BE2C (cell line): ENCODE measurements at regions not wholly inside any gene's neighbourhood (a gene's known extent, or its start where the extent isn't known, plus 50 kb on each side); places are given as distances from the start of the nearest gene placed in this dataset.

Experiments used
- DNase-seq: peaks from one replicate; pipeline ENCODE4 v3.0.0-alpha.2; 2020
- H3K27me3 ChIP-seq: fragments of 250-450 bp; sonication (Bioruptor Pico); 2 replicates; pipeline ENCODE4 v1.5.1; 2020; ENCODE audit warnings: mild to moderate bottlenecking
- H3K36me3 ChIP-seq: fragments of 250-450 bp; sonication (Bioruptor Pico); 2 replicates; pipeline ENCODE4 v1.5.1; 2020; ENCODE audit warnings: mild to moderate bottlenecking
- H3K4me1 ChIP-seq: fragments of 250-450 bp; sonication (Bioruptor Pico); 2 replicates; pipeline ENCODE4 v1.5.1; 2020
- H3K4me3 ChIP-seq: 2 replicates; pipeline ENCODE4 v1.5.1; 2011; ENCODE audit warnings: low read depth, low read length
- H3K9me3 ChIP-seq: fragments of 250-450 bp; sonication (Bioruptor Pico); 2 replicates; pipeline ENCODE4 v1.5.1; 2020
- TF ChIP-seq, protein P1 (sequence below): IDR thresholded peaks from 2 replicates; pipeline ENCODE4 v1.5.1; 2012; ENCODE audit warnings: mild to moderate bottlenecking, low read depth, low read length

DNA sequence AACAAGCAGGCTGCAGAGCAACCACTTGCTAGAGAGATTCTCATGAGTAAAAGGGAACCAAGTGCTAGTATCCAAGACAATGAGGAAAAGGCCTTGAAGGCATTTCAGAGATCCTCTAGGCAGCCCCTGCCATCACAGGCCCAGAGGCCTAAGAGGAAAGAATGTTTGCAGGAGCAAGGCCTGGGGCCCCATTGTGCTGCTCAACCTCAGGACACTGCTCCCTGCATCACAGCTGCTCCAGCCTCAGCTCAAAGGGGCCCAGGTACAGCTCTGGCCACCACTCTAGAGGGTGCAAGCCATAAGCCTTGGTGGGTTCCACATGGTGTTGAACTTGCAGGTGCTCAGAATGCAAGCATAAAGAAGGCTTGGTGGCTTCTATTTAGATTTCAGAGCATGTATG, 243.0 kb upstream of the RPL38 start:
- peaks cover 19% of the 10 kb centered on the region for H3K4me1 ChIP-seq
- no peaks in the 10 kb centered on the region; the same call in 1 of the 2 replicates for H3K9me3 ChIP-seq
- H3K36me3 ChIP-seq = no peaks in the 10 kb centered on the region
- no peak overlapping the region for H3K4me3 ChIP-seq
- TF ChIP-seq, protein P1, sequence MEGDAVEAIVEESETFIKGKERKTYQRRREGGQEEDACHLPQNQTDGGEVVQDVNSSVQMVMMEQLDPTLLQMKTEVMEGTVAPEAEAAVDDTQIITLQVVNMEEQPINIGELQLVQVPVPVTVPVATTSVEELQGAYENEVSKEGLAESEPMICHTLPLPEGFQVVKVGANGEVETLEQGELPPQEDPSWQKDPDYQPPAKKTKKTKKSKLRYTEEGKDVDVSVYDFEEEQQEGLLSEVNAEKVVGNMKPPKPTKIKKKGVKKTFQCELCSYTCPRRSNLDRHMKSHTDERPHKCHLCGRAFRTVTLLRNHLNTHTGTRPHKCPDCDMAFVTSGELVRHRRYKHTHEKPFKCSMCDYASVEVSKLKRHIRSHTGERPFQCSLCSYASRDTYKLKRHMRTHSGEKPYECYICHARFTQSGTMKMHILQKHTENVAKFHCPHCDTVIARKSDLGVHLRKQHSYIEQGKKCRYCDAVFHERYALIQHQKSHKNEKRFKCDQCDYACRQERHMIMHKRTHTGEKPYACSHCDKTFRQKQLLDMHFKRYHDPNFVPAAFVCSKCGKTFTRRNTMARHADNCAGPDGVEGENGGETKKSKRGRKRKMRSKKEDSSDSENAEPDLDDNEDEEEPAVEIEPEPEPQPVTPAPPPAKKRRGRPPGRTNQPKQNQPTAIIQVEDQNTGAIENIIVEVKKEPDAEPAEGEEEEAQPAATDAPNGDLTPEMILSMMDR = no peak
- H3K27me3 ChIP-seq = no peaks in the 10 kb centered on the region
- DNase-seq = no peak

DNA sequence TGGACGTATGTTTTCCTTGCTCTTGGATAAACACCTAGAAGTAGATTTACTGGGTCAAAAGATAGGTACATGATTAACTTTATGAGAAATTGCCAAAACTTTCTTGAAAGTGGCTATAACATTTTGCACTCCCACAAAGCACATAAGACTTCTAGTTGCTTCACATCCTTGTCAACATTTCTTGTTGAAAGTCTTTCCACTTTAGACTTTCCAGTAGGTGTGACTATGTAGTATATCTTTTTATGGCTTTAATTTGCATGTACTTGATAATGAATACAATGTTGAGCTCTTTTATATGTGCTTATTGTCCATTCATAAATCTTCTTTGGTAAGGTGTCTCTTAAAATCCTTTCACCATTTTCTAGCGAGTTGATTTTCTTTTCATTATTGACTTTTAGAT, 241.2 kb upstream of the RPL38 start:
- no peak for DNase-seq
- TF ChIP-seq, protein P1 = no peak

DNA sequence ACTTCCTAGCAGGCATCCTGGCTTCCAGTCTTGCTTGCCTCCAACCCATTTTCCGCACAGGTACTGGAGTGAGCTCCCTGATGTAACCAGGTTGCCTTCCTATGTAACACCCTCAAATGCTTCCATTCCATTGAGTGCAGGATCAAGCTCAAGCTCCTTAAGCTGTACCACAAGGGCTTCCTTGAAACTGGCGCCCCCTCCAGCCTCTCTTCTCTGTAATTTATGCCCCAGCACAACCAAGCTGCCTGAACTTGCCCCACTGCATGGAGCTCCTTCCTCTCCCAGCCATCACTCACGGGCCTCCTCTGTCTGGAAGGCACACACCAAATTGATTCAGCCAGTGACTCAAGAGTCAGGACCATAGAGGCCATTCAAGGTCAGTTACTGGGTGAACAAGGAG, 234.8 kb upstream of the RPL38 start:
- DNase-seq = no peak
- no peak overlapping the region for H3K4me3 ChIP-seq
- no peaks in the 10 kb centered on the region; the same call in 1 of the 2 replicates for H3K9me3 ChIP-seq
- TF ChIP-seq, protein P1 = no peak
- no peaks in the 10 kb centered on the region for H3K27me3 ChIP-seq
- H3K36me3 ChIP-seq = no peaks in the 10 kb centered on the region
- H3K4me1 ChIP-seq = peaks cover 8% of the 10 kb centered on the region

More for the DNA sequence above, 241.2 kb upstream of the RPL38 start:
- no peaks in the 10 kb centered on the region for H3K27me3 ChIP-seq
- H3K36me3 ChIP-seq = no peaks in the 10 kb centered on the region
- H3K9me3 ChIP-seq = no peaks in the 10 kb centered on the region; the same call in 1 of the 2 replicates
- no peak overlapping the region for H3K4me3 ChIP-seq
- peaks cover 7% of the 10 kb centered on the region for H3K4me1 ChIP-seq

DNA sequence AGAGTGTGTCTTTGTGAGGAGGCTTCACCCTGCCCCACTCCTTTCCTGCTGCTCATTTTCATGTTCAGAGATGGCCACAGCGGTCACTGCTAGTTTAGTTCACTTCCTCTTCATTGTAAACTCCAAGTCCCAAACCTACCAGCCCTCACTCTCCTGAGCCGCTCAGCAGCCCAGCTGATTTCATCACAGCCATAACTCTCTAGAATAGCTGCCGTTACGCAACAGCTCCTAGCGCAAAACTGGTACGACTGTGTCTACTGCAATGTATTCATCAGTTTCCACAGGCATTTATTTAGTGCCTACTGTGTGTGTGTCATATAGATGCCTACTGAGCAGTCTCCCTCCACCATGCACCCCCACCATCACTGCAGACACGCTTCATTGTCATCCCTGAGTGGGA, 233.5 kb upstream of the RPL38 start:
- H3K36me3 ChIP-seq = no peaks in the 10 kb centered on the region
- H3K9me3 ChIP-seq = no peaks in the 10 kb centered on the region
- H3K4me3 ChIP-seq = no peak overlapping the region
- TF ChIP-seq, protein P1 = no peak
- no peaks in the 10 kb centered on the region for H3K27me3 ChIP-seq
- H3K4me1 ChIP-seq = peaks cover 19% of the 10 kb centered on the region
- DNase-seq = no peak

DNA sequence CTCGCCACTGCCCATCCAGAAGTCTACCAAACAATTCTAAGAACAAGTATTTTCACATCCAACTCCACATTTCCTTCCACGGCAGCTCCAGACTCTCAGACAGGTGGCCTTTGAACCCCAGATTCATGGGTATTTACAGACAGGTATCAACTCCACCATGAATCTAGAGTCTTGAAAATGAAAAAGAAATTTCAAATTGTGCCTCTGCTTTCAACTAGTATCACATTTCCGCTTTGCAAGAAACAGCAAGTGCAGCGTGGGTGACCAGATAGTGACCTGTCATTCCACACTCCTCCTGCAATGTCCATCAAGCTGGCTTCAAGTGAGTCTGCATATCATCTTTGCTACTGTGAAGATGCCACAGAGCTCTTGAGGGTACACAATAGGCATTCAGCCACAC, 232.4 kb upstream of the RPL38 start:
- TF ChIP-seq, protein P1 = no peak
- H3K27me3 ChIP-seq = no peaks in the 10 kb centered on the region

DNA sequence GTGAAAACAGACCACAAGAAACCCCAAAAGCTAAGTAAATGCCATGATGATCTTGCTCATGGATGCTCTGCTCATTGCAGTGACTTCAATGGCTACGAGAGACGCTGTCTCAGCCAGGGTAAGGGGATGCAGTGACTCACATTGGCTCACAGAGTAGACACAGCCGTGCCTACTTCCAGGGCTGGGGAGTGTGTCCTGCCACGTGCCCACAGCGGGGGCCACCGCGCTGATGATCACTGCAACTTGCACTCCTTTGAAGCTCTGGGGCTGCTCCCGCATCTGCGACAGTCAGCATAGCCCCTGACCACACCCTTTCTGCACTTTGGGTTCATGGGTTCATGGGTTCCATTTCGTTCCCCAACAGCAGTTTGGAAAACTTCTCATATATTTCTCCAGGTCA, 231.4 kb upstream of the RPL38 start:
- no peaks in the 10 kb centered on the region for H3K36me3 ChIP-seq
- H3K4me3 ChIP-seq = no peak overlapping the region
- no peak for DNase-seq
- TF ChIP-seq, protein P1 = no peak
- H3K27me3 ChIP-seq = no peaks in the 10 kb centered on the region
- no peaks in the 10 kb centered on the region for H3K9me3 ChIP-seq
- H3K4me1 ChIP-seq = peaks cover 28% of the 10 kb centered on the region

More for the DNA sequence above, 232.4 kb upstream of the RPL38 start:
- Histone ChIP-seq H3K9me3 (no peaks in the 10 kb centered on the region), H3K4me3 (no peak overlapping the region), H3K36me3 (no peaks in the 10 kb centered on the region), H3K4me1 (peaks cover 24% of the 10 kb centered on the region)
- no peak for DNase-seq
